ENCODE measurements at regions not wholly inside any gene's neighbourhood (a gene's known extent, or its start where the extent isn't known, plus 50 kb on each side); places are given as distances from the start of the nearest gene placed in this dataset.

- TF ChIP-seq CTCF (IDR thresholded peaks at IDR 0.05; ENCODE audit: low read depth, low read length, poor library complexity, severe bottlenecking) (no peak), EZH2phosphoT487 (IDR thresholded peaks at IDR 0.05; ENCODE audit: borderline replicate concordance, low read length) (no peak)
Observed at GRCh38 chr18:47737198-47737830, 193.1 kb downstream of the SMAD2 start.

All from DOHH2 (cell line).